H1 (cell line): ENCODE measurements at regions not wholly inside any gene's neighbourhood (a gene's known extent, or its start where the extent isn't known, plus 50 kb on each side); places are given as distances from the start of the nearest gene placed in this dataset.

Experiments
- BACH1 ChIP-seq: IDR thresholded peaks from 2 replicates; pipeline ENCODE4 v1.6.1; 2012; ENCODE audit warnings: low read length, improper control_type of control experiment
- RXRA ChIP-seq: IDR thresholded peaks from 2 replicates; pipeline ENCODE4 v1.6.1; 2011; ENCODE audit warnings: low read depth, mild to moderate bottlenecking, low read length, moderate library complexity; ENCODE audit not compliant: insufficient read depth
- SUZ12 ChIP-seq: fragments of 200-600 bp; sonication (generic); IDR thresholded peaks from 2 replicates; pipeline ENCODE4 v1.6.1; 2012; ENCODE audit warnings: mild to moderate bottlenecking, inconsistent platforms, low read length, moderate library complexity, mixed read lengths
- TCF12 ChIP-seq: IDR thresholded peaks from 2 replicates; pipeline ENCODE4 v1.6.1; 2011; ENCODE audit warnings: low read depth, mild to moderate bottlenecking, low read length
- TF ChIP-seq, protein P1 (sequence below): IDR thresholded peaks from 2 replicates; pipeline ENCODE4 v1.6.1; 2012; ENCODE audit warnings: low read length, inconsistent platforms

- TF ChIP-seq, protein P1, sequence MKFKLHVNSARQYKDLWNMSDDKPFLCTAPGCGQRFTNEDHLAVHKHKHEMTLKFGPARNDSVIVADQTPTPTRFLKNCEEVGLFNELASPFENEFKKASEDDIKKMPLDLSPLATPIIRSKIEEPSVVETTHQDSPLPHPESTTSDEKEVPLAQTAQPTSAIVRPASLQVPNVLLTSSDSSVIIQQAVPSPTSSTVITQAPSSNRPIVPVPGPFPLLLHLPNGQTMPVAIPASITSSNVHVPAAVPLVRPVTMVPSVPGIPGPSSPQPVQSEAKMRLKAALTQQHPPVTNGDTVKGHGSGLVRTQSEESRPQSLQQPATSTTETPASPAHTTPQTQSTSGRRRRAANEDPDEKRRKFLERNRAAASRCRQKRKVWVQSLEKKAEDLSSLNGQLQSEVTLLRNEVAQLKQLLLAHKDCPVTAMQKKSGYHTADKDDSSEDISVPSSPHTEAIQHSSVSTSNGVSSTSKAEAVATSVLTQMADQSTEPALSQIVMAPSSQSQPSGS, result no peak
- TF ChIP-seq TCF12 (no peak), BACH1 (no peak), SUZ12 (no peak), RXRA (no peak)
Observed at GRCh38 chr6:165025040-165025439, 284.4 kb downstream of the C6orf118 start (continued).
